NCI-H510A (cell line): ENCODE measurements at regions not wholly inside any gene's neighbourhood (a gene's known extent, or its start where the extent isn't known, plus 50 kb on each side); places are given as distances from the start of the nearest gene placed in this dataset.
"Not testable (repeated sequence)": the region's sequence is repeated elsewhere in the genome, so short reads cannot be mapped to it uniquely, and the experiment has no call there.

Source experiments
- DNase-seq: peaks from one replicate; lab custom pipeline; 2025; lab: John Stamatoyannopoulos, UW

- DNase-seq, result no peak
Observed at GRCh38 chrX:63466690-63467089, 115.6 kb upstream of the SPIN4 start.

- no peak for DNase-seq
Observed at GRCh38 chrX:63458981-63459380, 107.8 kb upstream of the SPIN4 start.

GRCh38 chrX:63453571-63453970, 102.4 kb upstream of the SPIN4 start:
- DNase-seq, result no peak

GRCh38 chrX:63441717-63442116, 90.6 kb upstream of the SPIN4 start:
- no peak for DNase-seq

GRCh38 chrX:63439580-63439979, 88.4 kb upstream of the SPIN4 start:
- no peak for DNase-seq

- no peak for DNase-seq
Observed at GRCh38 chrX:63436865-63437264, 85.7 kb upstream of the SPIN4 start.

GRCh38 chrX:63434665-63435064, 83.5 kb upstream of the SPIN4 start:
- no peak for DNase-seq

- DNase-seq, result no peak
Observed at GRCh38 chrX:63434206-63434605, 83.1 kb upstream of the SPIN4 start.

- no peak for DNase-seq
Observed at GRCh38 chrX:63430026-63430425, 78.9 kb upstream of the SPIN4 start.

- no peak for DNase-seq
Observed at GRCh38 chrX:63428348-63428747, 77.2 kb upstream of the SPIN4 start.

- no peak for DNase-seq
Observed at GRCh38 chrX:63426519-63426918, 75.4 kb upstream of the SPIN4 start.

- no peak for DNase-seq
Observed at GRCh38 chrX:63424063-63424462, 72.9 kb upstream of the SPIN4 start.

- no peak for DNase-seq
Observed at GRCh38 chrX:63421411-63421810, 70.3 kb upstream of the SPIN4 start.

- DNase-seq, result no peak
Observed at GRCh38 chrX:63418211-63418610, 67.1 kb upstream of the SPIN4 start.

- DNase-seq, result no peak
Observed at GRCh38 chrX:63417649-63418048, 66.5 kb upstream of the SPIN4 start.

GRCh38 chrX:63409934-63410333, 58.8 kb upstream of the SPIN4 start:
- DNase-seq, result not testable (repeated sequence)

GRCh38 chrX:63408050-63408449, 56.9 kb upstream of the SPIN4 start:
- DNase-seq, result no peak

- DNase-seq, result no peak
Observed at GRCh38 chrX:63404332-63404731, 53.2 kb upstream of the SPIN4 start.

- no peak for DNase-seq
Observed at GRCh38 chrX:63402106-63402505, 51.0 kb upstream of the SPIN4 start.
